B cell (primary cell): ENCODE measurements at regions not wholly inside any gene's neighbourhood (a gene's known extent, or its start where the extent isn't known, plus 50 kb on each side); places are given as distances from the start of the nearest gene placed in this dataset.

Experiments
- ATAC-seq: fragments of 200-7000 bp; cut with Tn5 transposase; one replicate; pipeline ENCODE4 v1.10.0; 2021; ENCODE audit warnings: low read depth, mild to moderate bottlenecking, moderate number of reproducible peaks, moderate library complexity
- CTCF ChIA-PET: fragments of 350-600 bp; sonication (Branson Sonifier 250); formaldehyde crosslinking; loops from one replicate; lab custom pipeline; 2021; ENCODE audit warnings: antibody characterized with exemption, inconsistent platforms; lab: Charles Lee
- POLR2A ChIA-PET: fragments of 350-600 bp; sonication (Branson Sonifier 250); formaldehyde crosslinking; loops from one replicate; lab custom pipeline; 2021; ENCODE audit warnings: antibody characterized with exemption; lab: Charles Lee
- DNase-seq: peaks from one replicate; pipeline ENCODE4 v3.0.0; 2013
- H2AFZ ChIP-seq: 2 replicates; pipeline ENCODE4 v1.6.1; 2012; ENCODE audit warnings: mild to moderate bottlenecking, low read depth, low read length; ENCODE audit not compliant: insufficient read depth, poor library complexity, severe bottlenecking
- H3K27ac ChIP-seq, 2 donors: 1 replicate in 1 of 2; 2 replicates in 1 of 2; pipeline ENCODE4 v1.5.1; 2012 to 2013; ENCODE audit warnings: low read length in 2 of 2, mild to moderate bottlenecking in 2 of 2, moderate library complexity in 1 of 2
- H3K27me3 ChIP-seq, 4 experiments: fragments of 200-600 bp in 1 of 4; sonication (generic) in 1 of 4; replicated peaks in 1 of 4; 1 replicate in 2 of 4; 2 replicates in 2 of 4; pipeline versions ENCODE4 v1.6.1 to v1.7.0; 2013 to 2016; ENCODE audit warnings: low read length in 3 of 4, mild to moderate bottlenecking in 2 of 4, mixed read lengths in 1 of 4, moderate library complexity in 1 of 4; ENCODE audit not compliant: insufficient read depth in 4 of 4, control insufficient read depth in 3 of 4; ENCODE audit errors: control extremely low read depth in 1 of 4
- H3K36me3 ChIP-seq, 2 experiments: replicated peaks in 1 of 2; 1 replicate in 1 of 2; 2 replicates in 1 of 2; pipeline versions ENCODE4 v1.6.1 to v1.7.1; 2013; ENCODE audit warnings: low read length in 1 of 2; ENCODE audit not compliant: insufficient read depth in 2 of 2, control insufficient read depth in 1 of 2; ENCODE audit errors: control extremely low read depth in 1 of 2, extremely low read depth in 1 of 2
- H3K4me1 ChIP-seq, 2 donors: fragments of 200-600 bp in 1 of 2; sonication (generic) in 1 of 2; 1 replicate in 1 of 2; 2 replicates in 1 of 2; pipeline versions ENCODE4 v1.5.1 to v1.6.1; 2013 to 2017; ENCODE audit warnings: low read length in 2 of 2; ENCODE audit not compliant: control insufficient read depth in 2 of 2, insufficient read depth in 2 of 2
- H3K4me2 ChIP-seq: replicated peaks from 2 replicates; pipeline ENCODE3; 2012; ENCODE audit warnings: mild to moderate bottlenecking, low read depth, low read length; ENCODE audit not compliant: poor library complexity, severe bottlenecking
- H3K4me3 ChIP-seq, 5 experiments: fragments of 200-600 bp in 1 of 5; sonication (generic) in 1 of 5; 1 replicate in 3 of 5; 2 replicates in 2 of 5; pipeline versions ENCODE4 v1.5.1 to v1.7.0; 2011 to 2016; ENCODE audit warnings: low read length in 4 of 5, mild to moderate bottlenecking in 4 of 5, low read depth in 2 of 5, control low read depth in 1 of 5, moderate library complexity in 1 of 5; ENCODE audit not compliant: insufficient read depth in 1 of 5; ENCODE audit errors: control extremely low read depth in 1 of 5, extremely low read depth in 1 of 5
- H3K79me2 ChIP-seq: fragments of 200-600 bp; sonication (generic); one replicate; pipeline ENCODE4 v1.6.0; 2016; ENCODE audit warnings: low read length; ENCODE audit not compliant: control insufficient read depth, insufficient read depth
- H3K9ac ChIP-seq: fragments of 200-600 bp; sonication (generic); 2 replicates; pipeline ENCODE4 v1.6.1; 2017; ENCODE audit warnings: mild to moderate bottlenecking, low read length, moderate library complexity
- H3K9me3 ChIP-seq, 3 donors: one replicate each; pipeline versions ENCODE4 v1.6.1 to v1.7.1; 2013; ENCODE audit warnings: low read length in 2 of 3; ENCODE audit not compliant: control insufficient read depth in 2 of 3, insufficient read depth in 1 of 3; ENCODE audit errors: control extremely low read depth in 1 of 3
- H4K20me1 ChIP-seq: 2 replicates; pipeline ENCODE4 v1.6.0; 2012; ENCODE audit warnings: mild to moderate bottlenecking, low read length; ENCODE audit not compliant: insufficient read depth, control insufficient read depth, poor library complexity, severe bottlenecking
- H3K27ac Mint-ChIP-seq: one replicate; pipeline ENCODE4 v1.8.0; 2021; ENCODE audit warnings: mixed read lengths
- H3K27me3 Mint-ChIP-seq: one replicate; pipeline ENCODE4 v1.8.0; 2021; ENCODE audit warnings: mixed read lengths
- H3K4me1 Mint-ChIP-seq: one replicate; pipeline ENCODE4 v1.8.0; 2021; ENCODE audit warnings: mixed read lengths
- H3K4me3 Mint-ChIP-seq: one replicate; pipeline ENCODE4 v1.8.0; 2021; ENCODE audit warnings: mixed read lengths
- H3K9me3 Mint-ChIP-seq: one replicate; pipeline ENCODE4 v1.8.0; 2022; ENCODE audit warnings: mixed read lengths; ENCODE audit not compliant: insufficient read depth
- EZH2 ChIP-seq: IDR thresholded peaks from 2 replicates; pipeline ENCODE4 v1.6.1; 2012; ENCODE audit warnings: borderline replicate concordance, low read depth, mild to moderate bottlenecking, moderate library complexity, low read length; ENCODE audit not compliant: insufficient read depth, poor library complexity, severe bottlenecking
- WGBS: methylation state at CpG from one replicate; pipeline ENCODE4 v1.1.5; 2013; ENCODE audit warnings: missing lambda C conversion rate; ENCODE audit not compliant: insufficient coverage; 5-methylcytosine and 5-hydroxymethylcytosine counted together
- intact Hi-C: fragments of 100-400 bp; cut with micrococcal nuclease; formaldehyde crosslinking; loops from one replicate; pipeline ENCODE4 v1.10.0; 2022
- TF ChIP-seq, protein P1 (sequence below): fragments of 200-600 bp; IDR thresholded peaks from one replicate; pipeline ENCODE4 v1.8.0; 2022; ENCODE audit warnings: antibody characterized with exemption, mild to moderate bottlenecking

DNA sequence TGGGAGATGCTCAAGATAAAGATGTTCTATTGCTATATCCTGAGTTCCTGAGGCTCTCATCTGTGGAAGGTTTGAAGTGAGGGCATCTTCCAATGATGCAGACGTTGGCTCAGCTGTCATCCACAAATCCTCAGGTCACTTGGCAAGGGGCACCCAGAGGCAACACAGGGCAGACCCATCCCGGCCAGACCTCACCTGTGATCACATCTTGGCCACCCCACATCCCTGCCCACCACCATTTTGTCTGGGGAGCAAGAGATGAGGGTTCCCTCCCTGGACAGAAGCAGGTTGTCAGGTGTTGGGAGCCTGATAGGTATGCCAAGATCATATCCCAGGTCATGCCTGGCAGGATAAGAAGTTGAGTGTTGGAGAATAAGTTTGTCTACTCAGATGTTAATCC, 918.2 kb upstream of the ZNF722 start:
- no peak overlapping the region for H3K4me3 ChIP-seq
- H3K4me2 ChIP-seq, result no peak overlapping the region
- H3K27me3 Mint-ChIP-seq, result no peaks in the 10 kb centered on the region
- no peak for ATAC-seq
- ChIA-PET POLR2A (no interaction called here), CTCF (no interaction called here)
- H3K79me2 ChIP-seq, result no peaks in the 10 kb centered on the region
- TF ChIP-seq, protein P1, sequence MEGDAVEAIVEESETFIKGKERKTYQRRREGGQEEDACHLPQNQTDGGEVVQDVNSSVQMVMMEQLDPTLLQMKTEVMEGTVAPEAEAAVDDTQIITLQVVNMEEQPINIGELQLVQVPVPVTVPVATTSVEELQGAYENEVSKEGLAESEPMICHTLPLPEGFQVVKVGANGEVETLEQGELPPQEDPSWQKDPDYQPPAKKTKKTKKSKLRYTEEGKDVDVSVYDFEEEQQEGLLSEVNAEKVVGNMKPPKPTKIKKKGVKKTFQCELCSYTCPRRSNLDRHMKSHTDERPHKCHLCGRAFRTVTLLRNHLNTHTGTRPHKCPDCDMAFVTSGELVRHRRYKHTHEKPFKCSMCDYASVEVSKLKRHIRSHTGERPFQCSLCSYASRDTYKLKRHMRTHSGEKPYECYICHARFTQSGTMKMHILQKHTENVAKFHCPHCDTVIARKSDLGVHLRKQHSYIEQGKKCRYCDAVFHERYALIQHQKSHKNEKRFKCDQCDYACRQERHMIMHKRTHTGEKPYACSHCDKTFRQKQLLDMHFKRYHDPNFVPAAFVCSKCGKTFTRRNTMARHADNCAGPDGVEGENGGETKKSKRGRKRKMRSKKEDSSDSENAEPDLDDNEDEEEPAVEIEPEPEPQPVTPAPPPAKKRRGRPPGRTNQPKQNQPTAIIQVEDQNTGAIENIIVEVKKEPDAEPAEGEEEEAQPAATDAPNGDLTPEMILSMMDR, result no peak
- TF ChIP-seq EZH2, result no peak
- H3K4me1 ChIP-seq, result no peaks in the 10 kb centered on the region
- no peak for DNase-seq
- WGBS, result 33% methylated on average over 1 of the region's 2 CpGs
- no peaks in the 10 kb centered on the region for H3K27me3 ChIP-seq
- H2AFZ ChIP-seq, result no peak overlapping the region
- H3K9ac ChIP-seq, result no peak overlapping the region
- H4K20me1 ChIP-seq, result no peaks in the 10 kb centered on the region
- no peaks in the 10 kb centered on the region for H3K36me3 ChIP-seq
- peaks cover 0 to 42% (median 2%) of the 10 kb centered on the region in 3 donors for H3K9me3 ChIP-seq
- no peak overlapping the region for H3K27ac Mint-ChIP-seq
- intact Hi-C loops, result no loop called here
- no peak overlapping the region for H3K27ac ChIP-seq
- H3K4me3 Mint-ChIP-seq, result no peak overlapping the region
- H3K4me1 Mint-ChIP-seq, result no peaks in the 10 kb centered on the region
- peaks cover 3% of the 10 kb centered on the region for H3K9me3 Mint-ChIP-seq

- H3K9me3 Mint-ChIP-seq, result peaks cover 3% of the 10 kb centered on the region
- TF ChIP-seq, protein P1, result no peak
- TF ChIP-seq EZH2, result no peak
These were observed 917.8 kb upstream of the ZNF722 start for GRCh38 chr7:63080831-63081230.

More at GRCh38 chr7:63080831-63081230, 917.8 kb upstream of the ZNF722 start:
- H3K27ac ChIP-seq, result no peak overlapping the region
- H3K4me1 ChIP-seq, result no peaks in the 10 kb centered on the region
- H3K27me3 ChIP-seq, result no peaks in the 10 kb centered on the region
- H4K20me1 ChIP-seq, result no peaks in the 10 kb centered on the region
- Mint-ChIP-seq H3K4me3 (no peak overlapping the region), H3K27me3 (no peaks in the 10 kb centered on the region), H3K4me1 (no peaks in the 10 kb centered on the region), H3K27ac (no peak overlapping the region)
- H3K4me2 ChIP-seq, result no peak overlapping the region
- no peak for DNase-seq
- no peak overlapping the region for H3K9ac ChIP-seq
- H2AFZ ChIP-seq, result no peak overlapping the region
- POLR2A ChIA-PET, result no interaction called here
- peaks cover 0 to 40% (median 2%) of the 10 kb centered on the region in 3 donors for H3K9me3 ChIP-seq
- CTCF ChIA-PET, result no interaction called here
- intact Hi-C loops, result no loop called here
- WGBS, result 31% methylated on average over 2 of the region's 4 CpGs
- H3K79me2 ChIP-seq, result no peaks in the 10 kb centered on the region
- no peak for ATAC-seq
- no peak overlapping the region for H3K4me3 ChIP-seq
- H3K36me3 ChIP-seq, result no peaks in the 10 kb centered on the region
